GM21390 (cell line): ENCODE measurements at regions not wholly inside any gene's neighbourhood (a gene's known extent, or its start where the extent isn't known, plus 50 kb on each side); places are given as distances from the start of the nearest gene placed in this dataset.

Experiments used
- ATAC-seq: cut with Tn5 transposase; IDR thresholded peaks from one replicate; pipeline ENCODE4 v1.9.1; 2021; ENCODE audit not compliant: unreplicated experiment

- no peak for ATAC-seq
Observed at GRCh38 chr10:79001082-79001885, 67.5 kb upstream of the ZMIZ1 start.

GRCh38 chr10:79002336-79002735 is 66.4 kb upstream of the ZMIZ1 start:
- ATAC-seq, result no peak

GRCh38 chr10:79003183-79004100 is 65.3 kb upstream of the ZMIZ1 start:
- no peak for ATAC-seq

DNA sequence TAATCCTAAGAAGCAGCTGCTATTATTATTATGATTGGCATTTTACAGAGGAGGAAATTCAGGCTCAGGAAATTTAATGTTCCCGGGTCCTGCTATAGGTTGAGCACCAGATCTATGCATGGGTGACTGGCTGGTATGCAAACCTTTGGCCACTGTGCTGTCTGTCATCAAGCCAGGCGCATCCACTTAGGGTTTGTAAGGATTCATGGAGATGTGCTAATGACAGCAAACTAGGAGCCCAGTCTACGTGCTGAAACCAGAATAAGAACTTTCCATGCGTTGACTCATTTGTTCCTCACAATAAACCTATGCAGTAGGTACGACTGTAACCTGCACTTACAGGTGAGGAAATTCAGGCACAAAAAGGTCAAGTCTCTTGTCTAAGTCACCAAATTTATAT is 64.5 kb upstream of the ZMIZ1 start:
- no peak for ATAC-seq

DNA sequence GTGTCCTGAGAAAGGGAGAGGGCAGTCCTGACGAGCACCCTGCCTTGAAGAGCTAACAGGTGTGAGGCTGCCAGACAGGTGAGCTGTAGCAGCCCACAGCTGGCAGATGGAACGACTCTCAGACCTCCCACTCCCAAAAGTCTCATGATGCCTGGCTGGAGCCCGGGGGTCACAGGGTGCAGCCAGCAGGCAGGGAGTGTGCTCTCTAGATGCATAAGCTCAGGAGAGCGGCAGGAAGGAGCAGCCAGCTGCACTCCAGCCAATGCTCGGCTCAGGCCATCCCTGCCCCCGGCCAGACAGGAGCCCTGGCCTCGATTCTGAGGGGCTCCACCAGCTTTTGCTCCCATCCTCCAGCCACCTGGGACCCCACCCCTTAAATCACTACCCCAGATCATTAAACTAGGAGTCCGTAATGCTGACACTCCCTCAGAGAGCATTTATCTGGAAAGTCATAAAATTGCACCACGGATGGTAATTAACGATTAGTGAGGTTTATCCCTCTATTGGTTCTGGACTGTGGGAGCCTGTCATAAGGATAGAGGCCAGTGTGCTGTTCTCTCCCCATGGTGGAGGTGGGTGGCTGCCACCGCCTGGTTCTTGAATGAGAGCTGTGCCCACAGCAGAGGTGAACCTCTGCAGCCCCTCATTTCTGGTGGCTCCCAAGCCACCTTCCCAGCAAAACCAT is 63.5 kb upstream of the ZMIZ1 start:
- ATAC-seq, result no peak

- no peak for ATAC-seq
Observed at GRCh38 chr10:79007018-79007417, 61.7 kb upstream of the ZMIZ1 start.

GRCh38 chr10:79007421-79008319 is 61.1 kb upstream of the ZMIZ1 start:
- no peak for ATAC-seq

GRCh38 chr10:79009145-79009544 is 59.6 kb upstream of the ZMIZ1 start:
- no peak for ATAC-seq

GRCh38 chr10:79012567-79012966 is 56.2 kb upstream of the ZMIZ1 start:
- no peak for ATAC-seq

GRCh38 chr10:79013406-79013987 is 55.3 kb upstream of the ZMIZ1 start:
- ATAC-seq, result no peak

- no peak for ATAC-seq
Observed at GRCh38 chr10:79014796-79015195, 54.0 kb upstream of the ZMIZ1 start.

- no peak for ATAC-seq
Observed at GRCh38 chr10:79017882-79018520, 50.8 kb upstream of the ZMIZ1 start.

DNA sequence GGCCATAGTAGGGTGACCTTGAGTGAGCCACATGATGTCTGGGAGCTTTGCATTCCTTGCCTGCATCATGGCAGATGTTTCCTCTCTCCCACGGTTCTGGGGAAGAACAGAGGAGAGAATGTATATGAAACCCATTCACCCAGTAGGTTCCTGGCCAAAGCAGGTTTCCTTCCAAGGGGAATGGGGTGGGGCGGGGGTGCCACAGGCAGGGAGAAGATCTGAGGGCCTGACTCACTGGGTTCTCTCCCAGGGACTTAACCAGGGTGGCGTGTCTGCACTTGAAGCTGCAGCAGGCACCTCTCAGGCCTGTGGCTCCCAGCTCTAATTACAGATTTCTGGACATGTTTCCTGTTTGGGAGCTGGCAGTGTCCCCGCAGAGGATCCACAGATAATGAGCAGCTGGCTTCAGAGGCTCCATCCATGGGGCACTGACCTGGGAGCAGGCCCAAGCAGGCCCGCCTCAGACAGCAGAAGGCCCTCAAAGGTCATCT is 50.2 kb upstream of the ZMIZ1 start:
- no peak for ATAC-seq
